ENCODE measurements at regions not wholly inside any gene's neighbourhood (a gene's known extent, or its start where the extent isn't known, plus 50 kb on each side); places are given as distances from the start of the nearest gene placed in this dataset.

DNA sequence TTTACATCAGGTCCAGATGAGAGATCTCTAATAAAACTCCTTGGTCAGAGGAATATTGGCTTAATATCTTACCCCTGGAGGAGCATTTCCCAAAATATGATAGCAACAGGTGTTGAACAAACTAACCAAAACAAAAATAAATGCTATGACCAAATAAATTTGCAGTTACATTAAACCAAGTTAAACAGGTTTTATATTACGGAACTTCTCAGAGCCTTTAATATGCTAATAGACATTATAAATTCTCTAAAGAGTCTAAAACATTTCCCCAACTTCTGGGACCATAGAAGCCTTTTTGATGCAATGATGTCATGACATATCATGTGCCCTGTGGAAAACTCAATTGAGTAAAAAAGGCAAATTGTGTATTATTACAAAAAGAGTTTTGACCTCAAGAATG lies 90.9 kb upstream of the ARMC2 start:
- TF ChIP-seq EZH2phosphoT487 (IDR thresholded peaks at IDR 0.05; ENCODE audit: low read length): no peak
- TF ChIP-seq, protein P1, sequence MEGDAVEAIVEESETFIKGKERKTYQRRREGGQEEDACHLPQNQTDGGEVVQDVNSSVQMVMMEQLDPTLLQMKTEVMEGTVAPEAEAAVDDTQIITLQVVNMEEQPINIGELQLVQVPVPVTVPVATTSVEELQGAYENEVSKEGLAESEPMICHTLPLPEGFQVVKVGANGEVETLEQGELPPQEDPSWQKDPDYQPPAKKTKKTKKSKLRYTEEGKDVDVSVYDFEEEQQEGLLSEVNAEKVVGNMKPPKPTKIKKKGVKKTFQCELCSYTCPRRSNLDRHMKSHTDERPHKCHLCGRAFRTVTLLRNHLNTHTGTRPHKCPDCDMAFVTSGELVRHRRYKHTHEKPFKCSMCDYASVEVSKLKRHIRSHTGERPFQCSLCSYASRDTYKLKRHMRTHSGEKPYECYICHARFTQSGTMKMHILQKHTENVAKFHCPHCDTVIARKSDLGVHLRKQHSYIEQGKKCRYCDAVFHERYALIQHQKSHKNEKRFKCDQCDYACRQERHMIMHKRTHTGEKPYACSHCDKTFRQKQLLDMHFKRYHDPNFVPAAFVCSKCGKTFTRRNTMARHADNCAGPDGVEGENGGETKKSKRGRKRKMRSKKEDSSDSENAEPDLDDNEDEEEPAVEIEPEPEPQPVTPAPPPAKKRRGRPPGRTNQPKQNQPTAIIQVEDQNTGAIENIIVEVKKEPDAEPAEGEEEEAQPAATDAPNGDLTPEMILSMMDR (IDR thresholded peaks at IDR 0.05; ENCODE audit: low read length): no peak
- no peak for TF ChIP-seq EZH2 (optimal IDR thresholded peaks at IDR 0.05; ENCODE audit: low read depth, low read length)
